Hepatocyte (in vitro differentiated cells): ENCODE measurements at regions not wholly inside any gene's neighbourhood (a gene's known extent, or its start where the extent isn't known, plus 50 kb on each side); places are given as distances from the start of the nearest gene placed in this dataset.

ENCODE experiments used
- DNase-seq: peaks from one replicate; pipeline ENCODE4 v3.0.0-alpha.2; 2016; ENCODE audit warnings: low spot score
- H2AFZ ChIP-seq: fragments of 200-600 bp; sonication (generic); 2 replicates; pipeline ENCODE4 v1.6.0; 2016; ENCODE audit warnings: antibody characterized with exemption, mild to moderate bottlenecking
- H3K27ac ChIP-seq: fragments of 200-600 bp; sonication (generic); 2 replicates; pipeline ENCODE4 v1.5.1; 2016; ENCODE audit warnings: mild to moderate bottlenecking
- H3K27me3 ChIP-seq: fragments of 200-600 bp; sonication (generic); 2 replicates; pipeline ENCODE4 v1.6.1; 2016
- H3K36me3 ChIP-seq: fragments of 200-600 bp; sonication (generic); replicated peaks from 2 replicates; pipeline ENCODE4 v1.5.1; 2016; ENCODE audit warnings: low read depth; ENCODE audit not compliant: insufficient read depth
- H3K4me1 ChIP-seq: fragments of 200-600 bp; sonication (generic); 2 replicates; pipeline ENCODE4 v1.5.1; 2016; ENCODE audit warnings: mild to moderate bottlenecking, moderate library complexity; ENCODE audit not compliant: insufficient read depth
- H3K4me2 ChIP-seq: fragments of 200-600 bp; sonication (generic); 2 replicates; pipeline ENCODE4 v1.6.0; 2016
- H3K4me3 ChIP-seq: fragments of 200-600 bp; sonication (generic); 2 replicates; pipeline ENCODE4 v1.5.1; 2016; ENCODE audit warnings: mild to moderate bottlenecking
- H3K79me2 ChIP-seq: fragments of 200-600 bp; sonication (generic); 2 replicates; pipeline ENCODE4 v1.6.0; 2017; ENCODE audit warnings: mild to moderate bottlenecking
- H3K9me2 ChIP-seq: fragments of 200-600 bp; sonication (generic); replicated peaks from 2 replicates; pipeline ENCODE4 v1.6.0; 2017; ENCODE audit warnings: mild to moderate bottlenecking; ENCODE audit not compliant: insufficient read depth
- H3K9me3 ChIP-seq: fragments of 200-600 bp; sonication (generic); 2 replicates; pipeline ENCODE4 v1.5.1; 2016; ENCODE audit warnings: low read depth, mild to moderate bottlenecking
- H4K20me1 ChIP-seq: fragments of 200-600 bp; sonication (generic); 2 replicates; pipeline ENCODE4 v1.6.0; 2016; ENCODE audit warnings: mild to moderate bottlenecking; ENCODE audit not compliant: insufficient read depth, poor library complexity, severe bottlenecking
- CTCF ChIP-seq: fragments of 200-600 bp; sonication (generic); IDR thresholded peaks from 2 replicates; pipeline ENCODE4 v1.5.1; 2016; ENCODE audit warnings: antibody characterized with exemption, mild to moderate bottlenecking; ENCODE audit not compliant: poor library complexity
- EZH2 ChIP-seq: fragments of 200-600 bp; sonication (generic); IDR thresholded peaks from 2 replicates; pipeline ENCODE4 v1.6.1; 2016; ENCODE audit warnings: antibody characterized with exemption, mild to moderate bottlenecking, borderline replicate concordance
- EZH2phosphoT487 ChIP-seq: fragments of 200-600 bp; sonication (generic); IDR thresholded peaks from one replicate; pipeline ENCODE4 v1.6.1; 2018; ENCODE audit warnings: antibody characterized with exemption, mild to moderate bottlenecking, low read depth, moderate library complexity; ENCODE audit not compliant: unreplicated experiment, severe bottlenecking
- WGBS: methylation state at CpG from one replicate; pipeline ENCODE4 v1.1.6; 2016; ENCODE audit warnings: low lambda C conversion rate; ENCODE audit errors: missing lambda C conversion rate; 5-methylcytosine and 5-hydroxymethylcytosine counted together

- Histone ChIP-seq H3K4me3 (no peak overlapping the region), H3K27me3 (no peaks in the 10 kb centered on the region), H3K79me2 (no peaks in the 10 kb centered on the region), H3K9me3 (no peaks in the 10 kb centered on the region), H3K4me1 (no peaks in the 10 kb centered on the region), H4K20me1 (no peaks in the 10 kb centered on the region), H3K4me2 (no peak overlapping the region), H2AFZ (no peak overlapping the region), H3K36me3 (no peaks in the 10 kb centered on the region), H3K9me2 (no peaks in the 10 kb centered on the region), H3K27ac (no peak overlapping the region)
- TF ChIP-seq EZH2 (no peak), CTCF (no peak), EZH2phosphoT487 (no peak)
- DNase-seq: no peak
- WGBS: 67% methylated on average over 1 of the region's 1 CpG
Observed at GRCh38 chrX:125947501-125947900, 218.6 kb downstream of the DCAF12L2 start.

- 83% methylated on average over 1 of the region's 1 CpG for WGBS
- no peak for TF ChIP-seq EZH2phosphoT487
- no peak for TF ChIP-seq CTCF
- TF ChIP-seq EZH2: no peak
Observed at GRCh38 chrX:125952973-125953372, 213.1 kb downstream of the DCAF12L2 start.

GRCh38 chrX:125953814-125954213, 212.3 kb downstream of the DCAF12L2 start:
- Histone ChIP-seq H3K36me3 (no peaks in the 10 kb centered on the region), H3K4me3 (no peak overlapping the region), H3K79me2 (no peaks in the 10 kb centered on the region), H2AFZ (no peak overlapping the region), H3K27ac (no peak overlapping the region), H3K4me2 (no peak overlapping the region), H3K9me2 (no peaks in the 10 kb centered on the region), H3K9me3 (no peaks in the 10 kb centered on the region), H4K20me1 (no peaks in the 10 kb centered on the region), H3K4me1 (no peaks in the 10 kb centered on the region), H3K27me3 (no peaks in the 10 kb centered on the region)
- 30% methylated on average over 2 of the region's 2 CpGs for WGBS
- TF ChIP-seq EZH2 (no peak), CTCF (no peak), EZH2phosphoT487 (no peak)
- no peak for DNase-seq

More at GRCh38 chrX:125952973-125953372, 213.1 kb downstream of the DCAF12L2 start:
- Histone ChIP-seq H3K9me2 (no peaks in the 10 kb centered on the region), H2AFZ (no peak overlapping the region), H3K4me3 (no peak overlapping the region), H3K79me2 (no peaks in the 10 kb centered on the region), H4K20me1 (no peaks in the 10 kb centered on the region), H3K36me3 (no peaks in the 10 kb centered on the region), H3K9me3 (no peaks in the 10 kb centered on the region), H3K4me1 (no peaks in the 10 kb centered on the region), H3K27me3 (no peaks in the 10 kb centered on the region), H3K27ac (no peak overlapping the region), H3K4me2 (no peak overlapping the region)
- no peak for DNase-seq

GRCh38 chrX:125954236-125954635, 211.9 kb downstream of the DCAF12L2 start:
- Histone ChIP-seq H3K4me3 (no peak overlapping the region), H3K36me3 (no peaks in the 10 kb centered on the region), H3K9me3 (no peaks in the 10 kb centered on the region), H3K9me2 (no peaks in the 10 kb centered on the region), H3K27me3 (no peaks in the 10 kb centered on the region), H3K4me2 (no peak overlapping the region), H3K4me1 (no peaks in the 10 kb centered on the region), H3K27ac (no peak overlapping the region), H3K79me2 (no peaks in the 10 kb centered on the region), H4K20me1 (no peaks in the 10 kb centered on the region), H2AFZ (no peak overlapping the region)
- WGBS: 46% methylated on average over 3 of the region's 3 CpGs
- TF ChIP-seq EZH2phosphoT487 (no peak), EZH2 (no peak), CTCF (no peak)
- no peak for DNase-seq
